Peyer's patch (tissue), 4 donors: ENCODE measurements at regions not wholly inside any gene's neighbourhood (a gene's known extent, or its start where the extent isn't known, plus 50 kb on each side); places are given as distances from the start of the nearest gene placed in this dataset.

Experiments used
- DNase-seq, 3 donors: peaks; one replicate each; pipeline ENCODE4 v3.0.0-alpha.2; 2017 to 2019
- H3K27ac ChIP-seq, 4 donors: fragments of 200-600 bp; sonication (generic); one replicate each; pipeline ENCODE4 v1.5.1; 2016 to 2019
- H3K27me3 ChIP-seq, 2 donors: fragments of 200-600 bp; sonication (generic); one replicate each; pipeline ENCODE4 v1.5.1; 2019
- H3K36me3 ChIP-seq, 3 donors: fragments of 200-600 bp; sonication (generic); one replicate each; pipeline ENCODE4 v1.5.1; 2016 to 2019
- H3K4me1 ChIP-seq, 4 donors: fragments of 200-600 bp; sonication (generic); one replicate each; pipeline ENCODE4 v1.5.1; 2016 to 2019
- H3K4me3 ChIP-seq, 4 donors: fragments of 200-600 bp; sonication (generic); 1 replicate in 3 of 4; 2 replicates in 1 of 4; pipeline ENCODE4 v1.5.1; 2016 to 2019; ENCODE audit warnings: mild to moderate bottlenecking in 1 of 4
- H3K9me3 ChIP-seq, 4 donors: fragments of 200-600 bp; sonication (generic); one replicate each; pipeline ENCODE4 v1.5.1; 2016 to 2019; ENCODE audit warnings: mild to moderate bottlenecking in 1 of 4
- CTCF ChIP-seq, 6 experiments: fragments of 450-650 bp in 4 of 6; fragments of 200-600 bp in 2 of 6; sonication (generic) in 1 of 6; IDR thresholded peaks; one replicate each; pipeline ENCODE4 v1.5.1; 2017 to 2019; ENCODE audit warnings: antibody characterized with exemption in 6 of 6, mild to moderate bottlenecking in 3 of 6, moderate library complexity in 1 of 6
- POLR2A ChIP-seq, 2 donors: fragments of 450-650 bp; IDR thresholded peaks; one replicate each; pipeline ENCODE4 v1.5.1; 2017; ENCODE audit warnings: antibody characterized with exemption in 2 of 2, mild to moderate bottlenecking in 2 of 2, moderate library complexity in 2 of 2

DNA sequence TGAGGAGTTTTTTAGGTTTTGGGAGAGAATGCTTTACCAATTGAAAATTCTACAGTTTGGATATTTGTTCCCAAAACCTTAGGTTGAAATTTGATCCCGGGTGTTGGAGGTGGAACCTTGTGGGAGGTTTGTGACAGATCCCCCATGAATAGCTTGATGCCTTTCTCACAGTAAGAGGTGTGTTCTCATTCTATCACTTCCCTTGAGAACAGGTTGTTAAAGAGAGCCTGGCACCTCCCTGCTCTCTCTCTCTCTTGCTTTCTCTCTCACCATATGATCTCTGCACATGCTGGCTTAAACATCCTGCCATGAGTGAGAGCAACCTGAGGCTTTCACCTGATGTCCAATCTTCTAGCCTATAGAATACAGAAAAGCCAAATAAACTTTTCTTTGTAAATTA lies 1475.5 kb upstream of the AGA start:
- no peaks in the 10 kb centered on the region for H3K27me3 ChIP-seq
- no peaks in the 10 kb centered on the region for H3K4me1 ChIP-seq
- H3K9me3 ChIP-seq = no peaks in the 10 kb centered on the region
- no peaks in the 10 kb centered on the region for H3K36me3 ChIP-seq
- no peak overlapping the region for H3K4me3 ChIP-seq
- TF ChIP-seq CTCF (IDR thresholded peaks at IDR 0.05) = no peak
- no peak for TF ChIP-seq POLR2A (IDR thresholded peaks at IDR 0.05)
- H3K27ac ChIP-seq = no peak overlapping the region
- no peak for DNase-seq

DNA sequence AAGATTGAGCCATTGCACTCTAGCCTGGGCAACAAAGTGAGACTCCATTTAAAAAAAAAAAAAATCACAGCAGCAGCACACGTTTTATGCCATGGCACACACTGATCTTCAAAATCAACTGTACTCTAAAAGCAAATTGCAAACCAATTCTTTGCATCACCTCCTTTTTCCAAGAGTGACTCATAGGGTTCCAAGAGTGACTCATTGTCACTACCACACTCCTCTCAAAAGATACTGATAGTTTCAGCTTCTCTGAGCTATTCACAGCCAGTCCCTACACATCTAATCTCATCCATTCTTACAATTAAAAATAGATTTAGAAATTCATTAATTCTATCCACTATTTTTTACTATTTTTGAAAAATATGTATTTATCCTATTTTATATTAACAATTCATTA lies 1494.9 kb upstream of the AGA start:
- Histone ChIP-seq H3K4me3 (no peak overlapping the region), H3K27ac (no peak overlapping the region), H3K27me3 (no peaks in the 10 kb centered on the region), H3K36me3 (no peaks in the 10 kb centered on the region), H3K4me1 (no peaks in the 10 kb centered on the region), H3K9me3 (no peaks in the 10 kb centered on the region)
- DNase-seq = no peak
- no peak for TF ChIP-seq POLR2A (IDR thresholded peaks at IDR 0.05)

DNA sequence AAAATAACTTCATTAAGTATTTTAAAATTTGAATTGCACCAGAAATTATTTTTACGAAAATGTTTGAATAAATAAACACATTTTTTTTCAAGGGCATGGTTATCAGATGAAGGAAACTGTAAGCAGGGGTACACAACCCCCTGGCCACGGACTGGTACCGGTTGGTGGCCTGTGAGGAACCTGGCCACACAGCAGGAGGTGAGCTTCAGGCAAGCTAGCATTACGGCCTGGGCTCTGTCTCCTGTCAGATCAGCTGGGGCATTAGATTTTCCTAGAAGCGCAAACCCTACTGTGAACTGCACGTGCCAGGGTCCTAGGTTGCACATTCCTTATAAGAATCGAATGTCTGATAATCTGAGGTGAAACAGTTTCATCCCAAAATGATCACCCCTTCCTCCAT lies 1499.7 kb upstream of the AGA start:
- H3K27me3 ChIP-seq = no peaks in the 10 kb centered on the region
- TF ChIP-seq CTCF (IDR thresholded peaks at IDR 0.05) (no peak), POLR2A (IDR thresholded peaks at IDR 0.05) (no peak)
- no peaks in the 10 kb centered on the region for H3K36me3 ChIP-seq
- H3K4me3 ChIP-seq = no peak overlapping the region
- no peaks in the 10 kb centered on the region for H3K4me1 ChIP-seq
- H3K9me3 ChIP-seq = no peaks in the 10 kb centered on the region
- H3K27ac ChIP-seq = no peak overlapping the region
- no peak for DNase-seq

DNA sequence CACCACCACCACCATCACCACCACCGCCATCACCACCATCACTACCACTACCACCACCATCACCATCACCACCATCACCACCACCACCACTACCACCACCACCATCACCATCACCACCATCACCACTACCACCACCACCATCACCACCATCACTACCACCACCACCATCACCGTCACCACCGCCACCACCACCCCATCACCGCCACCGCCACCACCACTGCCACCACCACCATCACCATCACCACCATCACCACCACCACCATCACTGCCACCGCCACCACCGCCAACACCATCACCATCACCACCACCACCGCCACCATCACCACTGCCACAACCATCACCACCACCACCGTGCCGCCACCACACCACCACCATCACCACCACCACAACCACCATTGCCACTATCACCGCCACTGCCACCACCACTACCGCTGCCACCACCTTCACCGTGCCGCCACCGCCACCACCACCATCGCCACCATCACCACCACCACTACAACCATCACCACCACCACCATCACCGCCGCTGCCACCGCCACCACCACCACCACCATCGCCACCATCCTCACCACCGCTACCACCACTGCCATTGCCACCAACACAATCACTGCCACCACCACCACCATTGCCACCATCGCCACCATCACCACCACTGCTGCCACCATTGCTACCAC lies 1511.3 kb upstream of the AGA start:
- no peak for DNase-seq
- Histone ChIP-seq H3K4me1 (no peaks in the 10 kb centered on the region), H3K27ac (no peak overlapping the region), H3K27me3 (no peaks in the 10 kb centered on the region), H3K9me3 (no peaks in the 10 kb centered on the region), H3K36me3 (no peaks in the 10 kb centered on the region), H3K4me3 (no peak overlapping the region)
- no peak for TF ChIP-seq POLR2A (IDR thresholded peaks at IDR 0.05)
- TF ChIP-seq CTCF (IDR thresholded peaks at IDR 0.05) = no peak

DNA sequence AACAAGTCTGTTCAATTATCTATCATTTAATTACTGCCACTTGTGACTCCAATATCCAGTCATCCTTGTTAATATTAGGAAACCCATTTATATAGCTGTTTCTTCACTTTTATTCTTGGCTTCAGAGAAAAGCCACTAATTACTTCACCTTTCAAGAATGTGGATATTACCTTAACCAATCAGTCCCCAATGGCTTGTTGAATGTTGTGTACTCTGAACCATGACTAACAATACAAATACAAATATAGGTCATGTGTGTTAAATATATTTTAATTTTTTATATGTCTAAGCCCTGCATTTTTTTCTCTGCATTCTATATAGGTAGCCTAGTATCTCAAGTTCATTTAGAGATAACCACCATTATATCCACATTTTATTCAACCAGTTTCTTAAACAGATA lies 1513.4 kb upstream of the AGA start:
- no peak for TF ChIP-seq POLR2A (IDR thresholded peaks at IDR 0.05)
- TF ChIP-seq CTCF (IDR thresholded peaks at IDR 0.05) = no peak
- Histone ChIP-seq H3K4me1 (no peaks in the 10 kb centered on the region), H3K4me3 (no peak overlapping the region), H3K9me3 (no peaks in the 10 kb centered on the region), H3K27me3 (no peaks in the 10 kb centered on the region), H3K36me3 (no peaks in the 10 kb centered on the region), H3K27ac (no peak overlapping the region)
- no peak for DNase-seq

DNA sequence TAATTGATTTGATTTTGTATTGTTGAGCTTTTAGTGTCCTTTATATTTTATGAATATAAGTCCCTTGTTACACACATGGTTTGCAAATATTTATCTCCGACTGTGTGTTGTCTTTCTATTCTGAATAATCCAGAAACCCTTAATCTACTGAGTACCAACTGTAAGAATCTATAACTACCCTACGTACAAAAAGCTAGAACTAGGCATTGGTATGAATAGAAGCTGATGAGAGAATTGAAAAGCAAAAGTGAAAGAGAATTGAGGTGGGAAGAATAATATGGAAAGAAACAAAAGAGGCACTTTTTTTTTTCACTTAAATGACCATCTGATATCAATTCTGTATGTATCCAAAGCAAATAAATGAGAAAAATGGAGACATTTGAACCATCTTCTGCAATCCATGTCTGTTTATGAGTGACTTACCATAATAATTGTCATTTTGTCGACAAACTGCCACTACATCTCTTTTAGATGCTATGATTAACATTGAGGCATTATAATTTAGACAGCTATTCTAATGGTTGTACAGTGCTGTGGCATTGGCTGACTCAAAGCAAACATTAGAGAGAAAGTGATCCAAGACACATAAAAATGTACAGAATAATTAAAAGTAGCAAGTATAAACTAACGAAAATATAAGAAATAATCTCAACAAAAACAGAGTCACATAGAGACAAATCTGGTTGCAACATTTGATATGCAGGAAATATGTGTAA lies 1516.6 kb upstream of the AGA start:
- no peak for DNase-seq
- TF ChIP-seq POLR2A (IDR thresholded peaks at IDR 0.05) (no peak), CTCF (IDR thresholded peaks at IDR 0.05) (no peak)
- Histone ChIP-seq H3K9me3 (no peaks in the 10 kb centered on the region), H3K36me3 (no peaks in the 10 kb centered on the region), H3K4me1 (no peaks in the 10 kb centered on the region), H3K4me3 (no peak overlapping the region), H3K27me3 (no peaks in the 10 kb centered on the region), H3K27ac (no peak overlapping the region)
